Mucosa of descending colon (tissue), 3 donors: ENCODE measurements at regions not wholly inside any gene's neighbourhood (a gene's known extent, or its start where the extent isn't known, plus 50 kb on each side); places are given as distances from the start of the nearest gene placed in this dataset.

Experiments
- ATAC-seq: fragments of 200-7000 bp; cut with Tn5 transposase; one replicate; pipeline ENCODE4 v1.9.1; 2020; ENCODE audit warnings: mild to moderate bottlenecking, moderate library complexity
- DNase-seq, 3 donors: peaks; one replicate each; pipeline ENCODE4 v3.0.0-alpha.2; 2020
- H3K36me3 ChIP-seq: fragments of 200-600 bp; one replicate; pipeline ENCODE4 v1.8.0; 2021; ENCODE audit warnings: low read depth, mild to moderate bottlenecking
- H3K4me1 ChIP-seq: fragments of 200-600 bp; one replicate; pipeline ENCODE4 v1.8.0; 2021; ENCODE audit warnings: low read depth, mild to moderate bottlenecking
- H3K4me3 ChIP-seq: fragments of 200-600 bp; one replicate; pipeline ENCODE4 v1.8.0; 2021; ENCODE audit warnings: mild to moderate bottlenecking
- H3K9me3 ChIP-seq: fragments of 200-600 bp; one replicate; pipeline ENCODE4 v1.8.0; 2021; ENCODE audit warnings: mild to moderate bottlenecking
- intact Hi-C, 2 donors: fragments of 100-400 bp; cut with DNase I in 1 of 2; cut with micrococcal nuclease in 1 of 2; formaldehyde crosslinking; loops; one replicate each; pipeline versions ENCODE4 v1.11.0 to v1.11.1; 2022; cut with DNase I, micrococcal nuclease
- TF ChIP-seq, protein P1 (sequence below): fragments of 200-600 bp; IDR thresholded peaks from one replicate; pipeline ENCODE4 v1.8.0; 2022; ENCODE audit warnings: antibody characterized with exemption, mild to moderate bottlenecking
- donor health status: DM: no; HTN: no; CAD: no; lungs with moderate emphysema.
- donor health status: DM: no; HTN: no; CAD: no.
- donor health status: DM: no; HTN: yes; CAD: no.

DNA sequence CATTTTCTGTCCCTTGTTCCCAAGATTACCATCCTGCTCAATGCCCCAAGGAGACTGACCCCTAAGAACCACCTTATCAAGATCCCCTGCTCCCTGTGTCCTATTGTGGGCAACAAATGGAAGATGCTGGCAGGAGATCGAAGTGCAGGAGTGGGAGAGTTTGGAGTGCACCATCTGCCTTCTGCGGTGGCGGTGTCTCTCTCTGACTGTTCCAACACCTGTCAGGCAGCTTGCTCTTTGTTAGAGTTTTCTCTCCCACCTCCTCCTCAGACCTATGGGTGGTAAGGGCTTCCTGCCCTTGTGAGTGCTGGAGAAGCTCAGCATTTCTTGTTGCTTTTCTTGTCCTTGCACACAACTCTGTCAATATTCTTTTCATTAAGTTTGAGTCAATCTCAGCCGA, 64.1 kb upstream of the SPHKAP start:
- ATAC-seq, result no peak
- Histone ChIP-seq H3K36me3 (no peaks in the 10 kb centered on the region), H3K9me3 (no peaks in the 10 kb centered on the region), H3K4me3 (no peak overlapping the region), H3K4me1 (no peaks in the 10 kb centered on the region)
- TF ChIP-seq, protein P1, sequence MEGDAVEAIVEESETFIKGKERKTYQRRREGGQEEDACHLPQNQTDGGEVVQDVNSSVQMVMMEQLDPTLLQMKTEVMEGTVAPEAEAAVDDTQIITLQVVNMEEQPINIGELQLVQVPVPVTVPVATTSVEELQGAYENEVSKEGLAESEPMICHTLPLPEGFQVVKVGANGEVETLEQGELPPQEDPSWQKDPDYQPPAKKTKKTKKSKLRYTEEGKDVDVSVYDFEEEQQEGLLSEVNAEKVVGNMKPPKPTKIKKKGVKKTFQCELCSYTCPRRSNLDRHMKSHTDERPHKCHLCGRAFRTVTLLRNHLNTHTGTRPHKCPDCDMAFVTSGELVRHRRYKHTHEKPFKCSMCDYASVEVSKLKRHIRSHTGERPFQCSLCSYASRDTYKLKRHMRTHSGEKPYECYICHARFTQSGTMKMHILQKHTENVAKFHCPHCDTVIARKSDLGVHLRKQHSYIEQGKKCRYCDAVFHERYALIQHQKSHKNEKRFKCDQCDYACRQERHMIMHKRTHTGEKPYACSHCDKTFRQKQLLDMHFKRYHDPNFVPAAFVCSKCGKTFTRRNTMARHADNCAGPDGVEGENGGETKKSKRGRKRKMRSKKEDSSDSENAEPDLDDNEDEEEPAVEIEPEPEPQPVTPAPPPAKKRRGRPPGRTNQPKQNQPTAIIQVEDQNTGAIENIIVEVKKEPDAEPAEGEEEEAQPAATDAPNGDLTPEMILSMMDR, result no peak
- no peak for DNase-seq
- intact Hi-C loops, result no loop called here

DNA sequence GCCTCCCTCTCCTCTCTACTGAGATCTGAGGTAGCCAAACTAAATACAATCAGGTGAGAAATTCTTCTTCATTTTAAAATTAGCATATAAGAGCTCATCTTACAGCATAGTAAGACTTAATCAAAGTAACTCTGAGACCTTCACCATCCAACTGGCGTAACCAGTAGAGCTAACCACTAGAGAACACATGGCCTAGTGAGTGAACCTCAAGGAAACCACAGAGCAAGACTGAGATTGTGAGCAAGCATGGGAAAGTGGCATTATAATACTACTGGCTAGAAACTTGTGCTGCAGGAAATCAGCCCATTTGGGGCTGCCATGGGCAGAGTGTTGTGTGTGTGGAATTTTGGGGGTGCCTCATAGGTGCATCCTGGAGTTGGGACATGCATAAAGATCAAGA, 61.1 kb upstream of the SPHKAP start:
- Histone ChIP-seq H3K4me1 (no peaks in the 10 kb centered on the region), H3K9me3 (no peaks in the 10 kb centered on the region), H3K4me3 (no peak overlapping the region), H3K36me3 (no peaks in the 10 kb centered on the region)
- intact Hi-C loops, result no loop called here
- TF ChIP-seq, protein P1, result no peak
- DNase-seq, result no peak
- ATAC-seq, result no peak

DNA sequence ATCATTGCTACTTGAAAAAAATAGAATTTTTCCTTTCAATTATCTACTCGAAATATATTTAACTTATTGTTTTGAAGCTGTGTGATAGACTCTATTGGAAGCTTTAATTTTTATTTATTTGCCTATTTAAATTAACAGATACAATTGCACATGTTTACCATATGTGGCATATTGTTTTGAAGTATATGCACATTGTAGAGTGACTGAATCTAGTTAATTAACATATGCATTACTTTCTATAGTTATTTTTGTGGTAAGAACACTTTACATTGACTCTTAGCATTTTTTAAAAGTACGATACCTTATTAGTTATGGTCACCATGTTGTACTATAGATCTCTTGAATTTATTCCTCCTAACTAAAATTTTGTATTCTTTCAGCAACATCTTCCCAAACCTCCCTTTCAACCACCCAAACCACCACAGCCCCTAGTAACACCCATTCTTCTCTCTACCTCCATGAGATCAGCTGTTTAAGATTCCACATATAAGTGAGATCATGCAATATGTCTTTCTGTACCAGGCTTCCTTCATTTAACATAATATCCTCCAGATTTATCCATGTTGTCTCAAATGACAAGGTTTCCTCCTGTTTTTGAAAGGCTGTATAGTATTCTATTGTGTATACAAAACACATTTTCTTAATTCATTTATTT, 58.5 kb upstream of the SPHKAP start:
- Histone ChIP-seq H3K4me1 (no peaks in the 10 kb centered on the region), H3K4me3 (no peak overlapping the region), H3K36me3 (no peaks in the 10 kb centered on the region), H3K9me3 (no peaks in the 10 kb centered on the region)
- DNase-seq (no peak), ATAC-seq (no peak)
- TF ChIP-seq, protein P1, result no peak
- intact Hi-C loops, result no loop called here

DNA sequence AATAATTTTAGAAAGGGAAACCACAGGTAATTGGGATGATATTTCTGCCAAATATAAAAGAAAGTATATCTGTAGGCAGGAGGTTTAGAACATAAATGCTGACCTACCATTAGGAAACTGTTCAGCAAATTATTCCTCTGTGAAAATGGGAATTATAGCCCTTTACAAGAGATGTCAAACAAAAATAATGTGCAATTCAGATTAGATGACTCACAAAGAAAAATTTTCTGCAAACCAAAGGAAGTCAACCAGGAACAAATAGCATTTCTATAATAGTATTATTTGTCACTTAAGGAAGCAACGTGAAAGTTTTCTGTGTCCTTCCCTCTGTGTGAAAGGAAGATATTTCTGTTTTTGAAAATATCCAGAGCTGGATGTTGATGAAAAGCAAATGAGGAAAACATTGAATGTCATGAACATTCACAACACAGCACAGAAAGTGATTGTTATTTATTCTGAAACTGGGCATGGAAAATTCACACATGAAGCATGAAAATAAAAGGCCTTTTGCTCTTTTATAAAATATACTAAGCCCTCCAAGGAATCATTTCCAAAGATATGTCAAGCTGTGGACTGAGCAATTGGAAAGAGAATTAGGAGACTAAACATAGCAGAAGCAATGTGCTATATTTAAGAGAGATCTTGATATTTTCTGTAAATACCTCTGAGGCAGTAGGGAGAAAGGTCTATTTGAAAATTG, 57.9 kb upstream of the SPHKAP start:
- ATAC-seq (no peak), DNase-seq (no peak)
- intact Hi-C loops, result no loop called here
- TF ChIP-seq, protein P1, result no peak
- Histone ChIP-seq H3K4me1 (no peaks in the 10 kb centered on the region), H3K4me3 (no peak overlapping the region), H3K36me3 (no peaks in the 10 kb centered on the region), H3K9me3 (no peaks in the 10 kb centered on the region)
